HL-60 (cell line): ENCODE measurements at regions not wholly inside any gene's neighbourhood (a gene's known extent, or its start where the extent isn't known, plus 50 kb on each side); places are given as distances from the start of the nearest gene placed in this dataset.

Source experiments
- DNase-seq, 2 experiments: peaks; one replicate each; pipeline ENCODE4 v3.0.0-alpha.2; 2010 to 2020; ENCODE audit warnings: low read depth in 1 of 2, low spot score in 1 of 2
- H3K27ac ChIP-seq: fragments of 250-450 bp; sonication (Bioruptor Pico); replicated peaks from 2 replicates; pipeline ENCODE4 v1.5.1; 2020; ENCODE audit warnings: mild to moderate bottlenecking, moderate library complexity
- H3K27me3 ChIP-seq: fragments of 250-450 bp; sonication (Bioruptor Pico); 2 replicates; pipeline ENCODE4 v1.5.1; 2021; ENCODE audit warnings: mild to moderate bottlenecking, moderate library complexity; ENCODE audit not compliant: insufficient read depth, poor library complexity, severe bottlenecking
- H3K4me3 ChIP-seq: replicated peaks from 2 replicates; pipeline ENCODE4 v1.5.1; 2011; ENCODE audit warnings: mild to moderate bottlenecking, control low read depth, low read length; ENCODE audit not compliant: insufficient read depth
- CTCF ChIP-seq: IDR thresholded peaks from one replicate; pipeline ENCODE4 v1.5.1; 2011; ENCODE audit warnings: low read length, control low read depth, inconsistent platforms; ENCODE audit not compliant: insufficient read depth
- GABPA ChIP-seq: IDR thresholded peaks from 2 replicates; pipeline ENCODE4 v1.6.1; 2012; ENCODE audit warnings: low read depth
- POLR2AphosphoS5 ChIP-seq: IDR thresholded peaks from 2 replicates; pipeline ENCODE4 v1.6.1; 2012; ENCODE audit warnings: low read depth
- REST ChIP-seq: IDR thresholded peaks from 2 replicates; pipeline ENCODE4 v1.6.1; 2012; ENCODE audit warnings: low read depth; ENCODE audit not compliant: insufficient replicate concordance
- SPI1 ChIP-seq: IDR thresholded peaks from 2 replicates; pipeline ENCODE4 v1.6.1; 2012; ENCODE audit warnings: low read depth, mild to moderate bottlenecking, borderline replicate concordance

DNA sequence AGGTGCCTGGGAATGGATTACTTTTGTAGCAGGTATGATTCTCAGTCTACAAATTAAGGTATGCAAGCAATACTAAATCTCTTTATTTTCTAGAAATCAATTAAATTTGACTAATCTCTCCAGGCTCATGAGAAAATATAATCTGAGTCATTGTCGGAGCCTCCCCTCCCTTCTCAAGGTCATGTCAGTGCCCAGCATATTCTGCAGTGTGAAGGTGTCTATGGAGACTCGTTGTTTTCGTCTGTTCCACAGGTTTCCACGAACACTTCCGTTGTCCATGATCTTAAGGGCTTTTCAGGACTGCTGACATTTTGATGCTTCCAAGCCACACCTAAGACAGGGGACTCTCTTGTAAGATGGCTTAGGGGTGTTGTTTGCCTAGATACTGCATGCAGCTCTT lies 56.6 kb upstream of the SCOC start:
- no peak overlapping the region for H3K4me3 ChIP-seq
- no peak for TF ChIP-seq CTCF
- no peak for DNase-seq
- H3K27ac ChIP-seq: no peak overlapping the region
- H3K27me3 ChIP-seq: no peaks in the 10 kb centered on the region

DNA sequence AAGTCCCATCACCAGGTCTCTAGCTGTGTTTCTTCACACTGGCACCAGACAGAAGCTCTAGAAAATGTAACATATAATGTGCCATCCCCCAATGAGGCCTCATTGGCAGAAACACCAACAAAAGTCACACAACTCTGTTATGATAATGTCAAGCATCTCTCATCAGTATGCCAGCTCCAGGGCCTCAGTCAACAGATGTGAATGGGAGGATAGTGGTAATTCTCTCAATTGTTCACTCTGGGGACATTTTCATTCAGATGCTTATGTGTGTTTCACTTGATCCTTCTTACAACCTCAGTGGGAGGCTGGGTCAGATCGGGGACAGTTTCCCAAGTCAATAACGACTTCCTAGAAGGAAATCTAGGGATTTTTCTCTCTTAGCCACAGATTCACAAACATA lies 57.5 kb upstream of the SCOC start:
- no peak for TF ChIP-seq REST
- no peak for TF ChIP-seq SPI1
- TF ChIP-seq CTCF: no peak
- no peak for TF ChIP-seq POLR2AphosphoS5
- TF ChIP-seq GABPA: no peak
- no peak overlapping the region for H3K27ac ChIP-seq
- DNase-seq: no peak
- H3K4me3 ChIP-seq: no peak overlapping the region
- no peaks in the 10 kb centered on the region for H3K27me3 ChIP-seq

GRCh38 chr4:140315438-140315837 lies 58.0 kb upstream of the SCOC start:
- H3K4me3 ChIP-seq: no peak overlapping the region
- no peaks in the 10 kb centered on the region for H3K27me3 ChIP-seq
- DNase-seq: no peak
- H3K27ac ChIP-seq: no peak overlapping the region
- no peak for TF ChIP-seq POLR2AphosphoS5
- no peak for TF ChIP-seq SPI1
- TF ChIP-seq CTCF: no peak
- TF ChIP-seq GABPA: no peak
- TF ChIP-seq REST: no peak

- DNase-seq: no peak
- H3K27ac ChIP-seq: no peak overlapping the region
- TF ChIP-seq POLR2AphosphoS5 (no peak), GABPA (no peak), REST (no peak)
- no peak overlapping the region for H3K4me3 ChIP-seq
- no peaks in the 10 kb centered on the region for H3K27me3 ChIP-seq
These were observed 58.4 kb upstream of the SCOC start for GRCh38 chr4:140315019-140315418.
